MCF 10A (cell line): ENCODE measurements at regions not wholly inside any gene's neighbourhood (a gene's known extent, or its start where the extent isn't known, plus 50 kb on each side); places are given as distances from the start of the nearest gene placed in this dataset.

Source experiments
- BruUV-seq: library from RNA; stranded (reverse); fragments of 400-500 nt; replicated peaks from 2 replicates; lab custom pipeline; 2021; lab: Mats Ljungman, UMichigan
- CTCF ChIA-PET: fragments of 300-600 bp; sonication (Branson Sonifier 250); formaldehyde crosslinking; extraction: SDS; loops from one replicate; lab custom pipeline; 2021; ENCODE audit warnings: antibody characterized with exemption, inconsistent platforms; lab: Yijun Ruan, JAX
- POLR2A ChIA-PET: fragments of 300-600, 350-650 bp; sonication (Branson Sonifier 250); formaldehyde crosslinking; extraction: SDS; loops from one replicate; lab custom pipeline; 2020; ENCODE audit warnings: antibody characterized with exemption, inconsistent platforms; lab: Yijun Ruan, JAX
- DNase-seq: peaks from one replicate; pipeline ENCODE4 v3.0.0-alpha.2; 2018; ENCODE audit not compliant: unreplicated experiment
- H3K27ac Mint-ChIP-seq: one replicate; pipeline ENCODE4 v1.8.0; 2022; ENCODE audit warnings: mild to moderate bottlenecking, low read depth, mixed read lengths; ENCODE audit not compliant: unreplicated experiment
- H3K27me3 Mint-ChIP-seq: one replicate; pipeline ENCODE4 v1.8.0; 2022; ENCODE audit warnings: mixed read lengths; ENCODE audit not compliant: insufficient read depth, unreplicated experiment
- H3K36me3 Mint-ChIP-seq: one replicate; pipeline ENCODE4 v1.8.0; 2022; ENCODE audit warnings: mild to moderate bottlenecking, moderate library complexity, mixed read lengths; ENCODE audit not compliant: insufficient read depth, unreplicated experiment
- H3K4me1 Mint-ChIP-seq: one replicate; pipeline ENCODE4 v1.8.0; 2022; ENCODE audit warnings: mixed read lengths; ENCODE audit not compliant: insufficient read depth, unreplicated experiment
- H3K4me3 Mint-ChIP-seq: one replicate; pipeline ENCODE4 v1.8.0; 2022; ENCODE audit warnings: mild to moderate bottlenecking, moderate library complexity, mixed read lengths; ENCODE audit not compliant: unreplicated experiment
- H3K9me3 Mint-ChIP-seq: one replicate; pipeline ENCODE4 v1.8.0; 2022; ENCODE audit warnings: mixed read lengths; ENCODE audit not compliant: unreplicated experiment
- CTCF ChIP-seq: fragments of 200-600 bp; IDR thresholded peaks from one replicate; pipeline ENCODE4 v1.8.0; 2022; ENCODE audit warnings: antibody characterized with exemption, mild to moderate bottlenecking; ENCODE audit not compliant: unreplicated experiment
- intact Hi-C: fragments of 100-400 bp; cut with micrococcal nuclease; formaldehyde crosslinking; loops from 2 replicates; pipeline ENCODE4 v1.14.1; 2022

DNA sequence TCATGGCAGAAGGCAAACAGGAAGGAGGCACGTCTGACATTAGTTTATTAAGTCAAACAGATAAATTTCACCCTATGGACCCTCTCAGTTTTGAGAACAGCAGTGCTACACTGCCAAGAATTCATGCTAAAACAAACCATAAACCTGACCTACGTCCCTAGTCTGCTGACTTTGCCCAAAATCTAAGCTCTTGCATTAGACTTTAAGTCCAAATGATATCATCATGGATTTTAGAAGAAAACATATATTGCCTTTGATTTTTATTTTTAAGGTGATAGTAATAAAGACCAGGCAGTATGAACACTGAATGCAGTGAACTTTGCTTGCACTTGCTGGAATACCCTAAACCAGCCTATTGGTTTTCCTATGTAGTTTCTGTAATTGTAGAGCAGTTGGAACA lies 79.6 kb upstream of the GADL1 start:
- peaks cover 6% of the 10 kb centered on the region for H3K4me1 Mint-ChIP-seq
- no peaks in the 10 kb centered on the region for H3K27me3 Mint-ChIP-seq
- ChIA-PET POLR2A (interaction anchor here (2.1 kb wide), 1 partner anchor 11 kb away, joined by 5 read pairs; no protein-coding TSS in a partner anchor), CTCF (interaction anchor here (1.4 kb wide), 1 partner anchor 157 kb away, joined by 6 read pairs; no protein-coding TSS in a partner anchor)
- no peaks in the 10 kb centered on the region for H3K36me3 Mint-ChIP-seq
- H3K27ac Mint-ChIP-seq, result no peak overlapping the region
- no peak for DNase-seq
- H3K4me3 Mint-ChIP-seq, result no peak overlapping the region
- no TSS peak for BruUV-seq
- no peaks in the 10 kb centered on the region for H3K9me3 Mint-ChIP-seq
- no peak for TF ChIP-seq CTCF
- intact Hi-C loops, result loop anchor here (10.0 kb wide), 1 partner anchor 471 kb away; no protein-coding TSS in a partner anchor

GRCh38 chr3:30977592-30977991 lies 83.1 kb upstream of the GADL1 start:
- ChIA-PET CTCF (interaction anchor here (0.6 to 0.9 kb wide), 3 partner anchors 9 to 96 kb away, joined by 3 to 4 read pairs (median 3); no protein-coding TSS in a partner anchor), POLR2A (interaction anchor here (0.8 kb wide), 1 partner anchor 554 kb away, joined by 4 read pairs; no protein-coding TSS in a partner anchor)
- intact Hi-C loops, result loop anchor here (10.0 kb wide), 1 partner anchor 467 kb away; no protein-coding TSS in a partner anchor
- H3K36me3 Mint-ChIP-seq, result no peaks in the 10 kb centered on the region
- no peak for DNase-seq
- no peaks in the 10 kb centered on the region for H3K9me3 Mint-ChIP-seq
- TF ChIP-seq CTCF, result no peak
- H3K27me3 Mint-ChIP-seq, result no peaks in the 10 kb centered on the region
- no peak overlapping the region for H3K4me3 Mint-ChIP-seq
- no peak overlapping the region for H3K27ac Mint-ChIP-seq
- no peaks in the 10 kb centered on the region for H3K4me1 Mint-ChIP-seq
- BruUV-seq, result no TSS peak

DNA sequence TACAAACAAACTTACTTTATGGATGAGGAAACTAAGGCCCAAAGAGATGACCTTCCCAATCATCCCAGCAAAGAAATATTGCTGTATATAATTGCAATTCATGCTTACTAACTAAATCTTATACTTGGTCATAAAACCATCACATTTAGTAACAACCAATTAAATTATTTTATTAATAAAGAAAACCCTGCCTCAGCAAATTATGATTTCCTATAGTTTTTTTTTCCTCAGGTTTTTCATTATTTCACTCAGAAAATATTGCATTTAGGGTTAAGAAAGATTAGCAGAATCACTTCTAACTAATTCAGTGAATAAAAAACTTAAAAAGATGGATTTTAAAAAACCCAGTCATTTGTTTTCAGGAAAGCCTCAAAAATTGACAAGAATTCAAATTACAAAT lies 86.5 kb upstream of the GADL1 start:
- H3K27ac Mint-ChIP-seq, result no peak overlapping the region
- no peak overlapping the region for H3K4me3 Mint-ChIP-seq
- H3K27me3 Mint-ChIP-seq, result no peaks in the 10 kb centered on the region
- no peaks in the 10 kb centered on the region for H3K36me3 Mint-ChIP-seq
- no TSS peak for BruUV-seq
- POLR2A ChIA-PET, result no interaction called here
- CTCF ChIA-PET, result interaction anchor here (0.5 to 0.6 kb wide), 2 partner anchors 51 to 1392 kb away, joined by 3 to 6 read pairs; no protein-coding TSS in a partner anchor
- no peaks in the 10 kb centered on the region for H3K4me1 Mint-ChIP-seq
- H3K9me3 Mint-ChIP-seq, result no peaks in the 10 kb centered on the region
- no peak for TF ChIP-seq CTCF
- DNase-seq, result no peak
- intact Hi-C loops, result no loop called here

GRCh38 chr3:30982416-30983075 lies 88.1 kb upstream of the GADL1 start:
- no peak for DNase-seq
- Mint-ChIP-seq H3K27ac (no peak overlapping the region), H3K4me1 (no peaks in the 10 kb centered on the region), H3K36me3 (no peaks in the 10 kb centered on the region), H3K4me3 (no peak overlapping the region), H3K27me3 (no peaks in the 10 kb centered on the region), H3K9me3 (no peaks in the 10 kb centered on the region)
- no peak for TF ChIP-seq CTCF
- BruUV-seq, result no TSS peak
- CTCF ChIA-PET, result interaction anchor here (0.7 to 0.8 kb wide), 2 partner anchors 52 to 152 kb away, joined by 3 to 4 read pairs; no protein-coding TSS in a partner anchor
- POLR2A ChIA-PET, result no interaction called here
- intact Hi-C loops, result no loop called here
